Renal cortex interstitium (tissue), 11 donors: ENCODE measurements at regions not wholly inside any gene's neighbourhood (a gene's known extent, or its start where the extent isn't known, plus 50 kb on each side); places are given as distances from the start of the nearest gene placed in this dataset.
"Not testable (repeated sequence)": the region's sequence is repeated elsewhere in the genome, so short reads cannot be mapped to it uniquely, and the experiment has no call there.

Experiments used
- DNase-seq, 11 donors: peaks; one replicate each; pipeline ENCODE4 v3.0.0-alpha.2; 2013; ENCODE audit warnings: low read depth in 9 of 11, low spot score in 4 of 11; ENCODE audit errors: extremely low read depth in 1 of 11

GRCh38 chr6:169145991-169146501 lies 107.6 kb downstream of the THBS2 start:
- DNase-seq = no peak

GRCh38 chr6:169145496-169145895 lies 108.2 kb downstream of the THBS2 start:
- no peak for DNase-seq

DNA sequence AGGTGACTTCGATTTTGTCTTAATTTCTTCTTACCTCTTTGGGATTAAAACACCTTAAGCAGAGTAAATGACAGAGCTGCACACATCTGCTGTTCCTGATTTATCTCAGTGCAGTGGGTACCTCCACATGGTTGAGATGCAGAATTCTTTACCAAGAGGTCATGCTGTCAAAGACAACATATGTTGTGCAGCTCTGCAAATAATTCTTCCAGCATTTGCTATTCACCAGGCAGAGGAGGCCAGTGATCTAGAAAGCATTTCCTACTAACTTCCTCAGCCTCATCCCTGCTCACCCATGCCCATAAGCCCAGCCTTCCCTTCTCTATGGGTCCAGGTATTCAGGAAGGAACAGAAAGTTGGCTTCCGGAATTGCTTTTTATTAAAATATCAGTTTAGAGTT lies 109.3 kb downstream of the THBS2 start:
- DNase-seq = no peak

DNA sequence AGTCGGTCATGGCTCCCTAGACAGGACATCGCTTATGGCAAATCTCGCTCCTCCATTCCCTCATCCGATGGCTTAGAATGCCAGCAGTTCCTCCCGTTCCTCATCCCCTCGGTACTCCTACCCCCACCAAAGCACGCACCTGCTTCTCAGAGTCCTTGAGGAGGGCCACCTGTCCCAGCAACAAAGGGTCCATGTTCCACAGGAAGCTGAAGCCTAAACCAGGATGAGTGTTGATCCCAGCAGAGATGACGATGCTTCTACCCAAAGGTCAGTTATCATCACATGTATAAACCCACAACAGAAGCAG lies 111.2 kb downstream of the THBS2 start:
- DNase-seq = no peak

GRCh38 chr6:169141671-169142537 lies 111.7 kb downstream of the THBS2 start:
- DNase-seq = peak; percentile 27 to 81 (median 59)

GRCh38 chr6:169140986-169141495 lies 112.6 kb downstream of the THBS2 start:
- no peak for DNase-seq

GRCh38 chr6:169139179-169139971 lies 114.3 kb downstream of the THBS2 start:
- DNase-seq = no peak

DNA sequence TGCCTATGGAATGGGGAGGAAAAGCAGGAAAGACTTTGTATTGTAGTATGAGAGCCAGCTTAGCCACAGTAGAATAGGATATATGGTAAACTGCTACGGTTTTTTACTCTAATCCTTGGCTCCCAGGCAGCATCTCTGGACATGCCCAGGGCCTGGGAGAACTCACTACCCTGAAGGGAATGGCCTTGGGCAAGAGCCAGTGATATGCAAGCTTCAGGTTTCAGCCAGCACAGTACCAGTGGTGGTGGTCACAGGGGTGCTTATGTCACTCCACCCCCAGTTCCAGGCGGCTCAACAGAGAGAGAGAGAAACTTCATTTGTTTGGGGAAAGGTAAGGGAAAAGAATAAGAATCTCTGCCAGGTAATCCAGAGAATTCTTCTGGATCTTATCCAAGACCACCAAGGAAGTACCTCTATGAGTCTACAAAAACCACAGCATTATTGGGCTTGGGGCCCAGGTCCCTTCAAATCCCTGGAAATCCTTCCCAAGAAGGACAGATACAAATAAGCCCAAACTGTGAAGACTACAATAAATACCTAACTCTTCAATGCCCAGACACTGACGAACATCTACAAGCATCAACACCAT lies 121.2 kb downstream of the THBS2 start:
- no peak for DNase-seq

DNA sequence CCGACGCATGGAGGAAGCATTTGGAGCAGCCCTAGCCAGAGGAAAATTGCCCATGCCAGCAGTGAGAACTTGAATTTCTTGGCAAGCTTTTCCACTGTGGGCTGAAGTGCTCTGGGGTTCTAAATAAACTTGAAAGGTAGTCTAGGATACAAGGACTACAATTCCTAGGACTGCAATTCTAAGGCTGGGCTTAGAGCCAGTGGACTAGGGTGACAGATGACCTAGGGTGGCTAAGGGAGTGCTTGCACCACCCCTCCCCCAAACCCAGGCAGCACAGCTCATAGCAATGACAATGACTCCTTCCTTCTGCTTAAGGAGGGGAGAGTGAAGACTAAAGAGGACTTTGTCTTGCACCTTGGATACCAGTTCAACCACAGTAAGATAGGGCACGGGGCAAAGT lies 122.3 kb downstream of the THBS2 start:
- no peak for DNase-seq

DNA sequence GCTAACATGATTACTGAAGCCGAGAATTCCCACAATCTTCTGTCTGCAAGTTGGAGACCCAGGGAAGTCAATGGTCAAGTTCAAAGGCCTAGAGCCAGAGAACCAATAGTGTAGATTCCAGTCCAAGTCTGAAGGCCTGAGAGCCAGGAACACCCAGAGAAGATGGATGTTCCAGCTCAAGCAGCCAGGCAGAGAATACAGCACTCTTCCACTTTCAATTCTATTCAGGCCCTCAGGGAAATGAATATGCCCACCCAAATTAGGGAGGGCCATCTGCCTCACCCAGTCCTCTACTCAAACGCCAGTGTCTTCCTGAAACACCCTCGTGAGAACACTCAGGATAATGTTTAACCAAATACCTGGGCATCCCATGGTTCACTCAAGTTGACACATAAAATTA lies 123.5 kb downstream of the THBS2 start:
- no peak for DNase-seq

DNA sequence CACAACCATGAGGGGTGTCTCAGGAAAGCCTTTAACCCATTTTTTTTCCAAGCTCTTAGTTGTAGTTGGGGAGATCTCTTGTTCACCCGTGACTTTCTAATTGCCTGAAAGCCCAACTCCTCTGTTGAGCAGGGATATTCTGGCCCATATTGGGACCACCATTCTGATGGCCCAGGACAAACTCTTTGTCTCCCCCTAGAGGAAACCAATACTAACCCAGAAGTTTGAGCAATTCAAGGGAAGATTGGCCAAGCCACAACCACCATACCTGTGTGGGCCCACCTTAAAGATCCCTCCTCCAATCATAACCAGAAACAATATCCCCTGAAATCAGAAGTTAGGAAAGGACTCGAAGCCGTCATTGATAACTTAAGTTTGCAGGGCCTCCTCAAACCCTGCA lies 132.6 kb downstream of the THBS2 start:
- no peak for DNase-seq

DNA sequence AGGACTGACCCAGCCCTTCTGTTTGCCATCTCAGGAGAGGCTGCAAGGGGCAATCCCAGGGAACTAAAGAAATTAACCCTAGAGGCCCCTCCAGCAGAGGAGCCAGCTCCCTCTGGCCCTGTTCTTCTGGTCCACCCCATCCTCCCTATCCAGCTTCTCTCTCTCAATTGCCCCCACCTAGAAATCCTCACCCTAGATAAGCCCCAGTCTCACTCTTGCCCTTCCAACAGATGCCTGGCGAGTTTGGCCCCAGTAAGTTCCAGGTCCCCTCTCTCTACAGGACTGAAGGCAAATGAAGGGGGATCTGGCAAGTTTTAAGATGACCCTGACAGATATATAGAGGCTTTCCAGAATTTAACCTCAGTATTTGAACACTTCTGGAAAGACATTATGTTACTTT lies 134.0 kb downstream of the THBS2 start:
- DNase-seq = no peak

GRCh38 chr6:169118346-169118830 lies 135.3 kb downstream of the THBS2 start:
- no peak for DNase-seq

DNA sequence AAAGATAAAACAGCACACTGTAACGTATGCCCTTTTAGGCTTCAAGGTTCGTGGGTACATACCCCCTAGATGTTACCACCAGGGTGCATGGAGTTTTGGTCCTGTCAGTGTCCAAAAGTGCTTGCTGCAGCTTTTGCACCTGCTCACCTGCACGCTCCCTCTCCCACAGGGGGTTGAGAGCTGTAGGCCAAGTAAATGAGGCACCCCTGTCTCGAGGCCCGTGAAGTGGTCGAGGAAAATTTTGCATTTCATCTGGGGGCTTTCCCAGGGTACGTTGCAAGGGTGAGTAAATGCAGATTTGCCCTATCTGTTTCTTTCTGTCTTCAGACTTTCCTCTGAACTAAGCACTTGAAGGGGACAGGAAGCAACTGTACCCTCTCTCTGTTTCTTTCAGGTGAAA lies 136.0 kb downstream of the THBS2 start:
- DNase-seq = no peak

DNA sequence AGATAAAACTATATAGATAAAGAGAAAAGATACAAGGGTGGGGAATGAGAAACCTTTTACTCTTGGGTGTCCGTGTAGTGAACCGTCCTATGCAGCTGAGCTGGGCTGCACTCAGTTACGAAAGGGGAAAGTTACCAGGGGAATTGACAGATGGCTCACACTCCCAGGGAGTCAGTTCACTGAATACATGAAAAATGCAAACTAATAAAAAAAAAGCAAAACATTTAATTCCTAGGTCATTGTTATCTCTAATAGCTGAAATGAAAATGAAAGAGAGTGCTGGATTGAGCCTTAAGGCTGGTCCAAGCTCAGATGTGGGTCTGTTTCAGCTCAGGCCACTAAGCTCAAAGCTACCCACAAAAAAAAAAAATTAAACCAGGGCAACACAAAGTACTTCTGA lies 138.0 kb downstream of the THBS2 start:
- no peak for DNase-seq

- DNase-seq = not testable (repeated sequence)
Observed at GRCh38 chr6:169114632-169115031, 139.0 kb downstream of the THBS2 start.

DNA sequence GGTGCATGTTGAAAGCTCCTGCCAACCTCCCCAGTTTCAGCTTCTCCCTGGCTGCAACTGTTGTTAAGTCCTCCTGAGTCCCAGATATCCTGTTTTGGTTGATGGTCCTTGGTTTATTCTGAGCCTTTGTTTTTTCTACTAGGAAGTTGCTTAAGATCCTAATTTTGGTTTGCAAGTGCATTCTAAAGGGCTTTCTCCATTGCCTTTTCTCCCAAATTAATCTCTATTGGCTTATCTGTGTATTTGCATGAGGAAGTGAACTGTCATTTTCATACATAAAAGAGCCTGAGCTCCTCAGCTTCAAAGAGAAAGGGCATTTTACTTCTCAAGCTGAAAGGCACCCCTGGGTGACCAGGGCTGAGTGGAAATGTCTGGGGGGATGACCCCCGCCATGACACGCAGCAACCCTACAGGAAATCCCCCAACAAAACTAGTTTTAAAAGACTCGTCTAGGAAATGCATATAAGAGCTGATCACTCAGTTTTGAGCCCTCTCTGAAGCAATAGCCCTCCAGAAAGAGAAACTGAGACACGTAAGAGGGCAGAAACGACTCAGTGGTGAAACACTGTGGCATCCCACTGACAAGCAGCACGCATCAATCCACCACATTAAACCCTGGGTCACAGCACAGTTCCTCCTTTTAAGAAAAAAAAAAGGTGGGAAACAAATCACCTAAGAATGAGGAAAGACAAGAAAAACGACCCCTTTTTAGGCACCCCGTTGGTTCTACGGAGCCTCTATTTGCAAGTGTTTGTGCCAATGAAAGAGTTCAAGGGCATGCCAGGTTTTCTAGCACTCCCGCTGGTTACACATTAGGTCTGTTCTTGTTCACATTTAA lies 140.9 kb downstream of the THBS2 start:
- DNase-seq = no peak

GRCh38 chr6:169111203-169111602 lies 142.4 kb downstream of the THBS2 start:
- DNase-seq = no peak
